Dendritic cell treated with granulocyte-macrophage colony-stimulating factor and Interleukin-4, amounts not matched to agents 40 ng/mL and 50 ng/mL, for 4 days (primary cell): ENCODE measurements at regions not wholly inside any gene's neighbourhood (a gene's known extent, or its start where the extent isn't known, plus 50 kb on each side); places are given as distances from the start of the nearest gene placed in this dataset.

ENCODE experiments used
- H3K27ac Mint-ChIP-seq: one replicate; pipeline ENCODE4 v1.8.0; 2022; ENCODE audit warnings: mild to moderate bottlenecking, mixed read lengths
- H3K27me3 Mint-ChIP-seq: one replicate; pipeline ENCODE4 v1.8.0; 2022; ENCODE audit warnings: mild to moderate bottlenecking, mixed read lengths
- H3K36me3 Mint-ChIP-seq: one replicate; pipeline ENCODE4 v1.8.0; 2022; ENCODE audit warnings: low read depth, mixed read lengths
- H3K4me1 Mint-ChIP-seq: one replicate; pipeline ENCODE4 v1.8.0; 2022; ENCODE audit warnings: low read depth, mixed read lengths
- H3K4me3 Mint-ChIP-seq: one replicate; pipeline ENCODE4 v1.8.0; 2022; ENCODE audit warnings: mild to moderate bottlenecking, moderate library complexity, mixed read lengths
- H3K9me3 Mint-ChIP-seq: one replicate; pipeline ENCODE4 v1.8.0; 2022; ENCODE audit warnings: mixed read lengths
- intact Hi-C: fragments of 100-400 bp; cut with micrococcal nuclease; formaldehyde crosslinking; loops from one replicate; pipeline ENCODE4 v1.15.0; 2022

DNA sequence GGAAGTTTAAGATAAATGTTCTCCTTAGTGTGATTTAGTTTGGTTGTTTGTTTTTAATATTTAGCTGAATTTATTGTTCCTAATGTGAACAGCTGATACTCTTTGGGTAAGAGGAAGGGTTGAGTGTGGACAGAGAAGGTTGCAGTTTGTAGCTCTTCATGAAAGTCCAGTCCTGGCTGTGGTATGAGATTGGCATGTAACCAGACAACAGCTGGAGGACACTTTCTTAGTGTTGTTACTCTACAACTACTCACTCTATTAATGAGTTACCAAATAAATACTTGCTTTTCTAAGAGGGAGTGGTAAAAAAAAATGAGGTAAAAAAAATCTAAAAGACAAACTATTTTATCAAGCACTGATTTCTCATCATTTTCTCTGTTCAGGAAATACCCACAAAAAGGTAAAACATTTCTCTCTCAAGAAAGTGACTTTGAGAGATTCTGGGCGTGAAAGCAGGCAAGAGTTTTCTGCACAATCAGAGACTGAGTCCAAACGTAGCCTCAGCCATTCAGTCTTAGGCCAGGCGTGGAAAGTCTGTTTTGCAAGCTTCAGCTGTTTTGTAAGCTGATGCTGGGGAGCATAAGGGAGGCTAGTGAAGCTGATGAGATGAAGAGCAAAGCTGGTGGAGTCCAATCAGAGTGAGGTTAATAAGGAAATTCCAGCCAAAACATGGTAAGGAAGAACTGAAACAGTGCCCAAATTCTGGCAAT is 138.5 kb upstream of the ARPP21 start:
- H3K27me3 Mint-ChIP-seq, result no peaks in the 10 kb centered on the region
- H3K4me1 Mint-ChIP-seq, result no peaks in the 10 kb centered on the region
- H3K4me3 Mint-ChIP-seq, result no peak overlapping the region
- H3K27ac Mint-ChIP-seq, result no peak overlapping the region
- no peaks in the 10 kb centered on the region for H3K36me3 Mint-ChIP-seq
- intact Hi-C loops, result no loop called here
- peaks cover 18% of the 10 kb centered on the region for H3K9me3 Mint-ChIP-seq

DNA sequence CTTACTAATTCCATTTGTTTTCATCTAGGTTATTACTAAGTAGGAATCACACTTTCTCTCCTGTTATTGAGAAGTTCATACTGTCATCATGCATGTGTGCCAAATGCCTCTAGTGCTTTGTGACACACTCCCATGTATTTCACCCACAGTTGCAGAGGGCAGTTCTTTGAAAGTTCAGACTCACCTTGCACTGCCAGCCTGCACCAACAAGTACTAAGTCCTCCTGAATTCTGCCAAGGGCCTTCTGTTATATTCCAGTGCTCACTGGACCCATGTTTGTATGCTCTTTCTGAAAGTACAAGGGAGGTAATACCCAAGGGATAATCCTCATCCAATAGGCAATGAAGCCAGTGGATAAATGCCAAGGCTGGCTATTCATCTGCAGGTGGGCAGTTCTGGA is 136.6 kb upstream of the ARPP21 start:
- no peak overlapping the region for H3K27ac Mint-ChIP-seq
- no peaks in the 10 kb centered on the region for H3K27me3 Mint-ChIP-seq
- H3K4me1 Mint-ChIP-seq, result no peaks in the 10 kb centered on the region
- H3K9me3 Mint-ChIP-seq, result peaks cover 29% of the 10 kb centered on the region
- no peaks in the 10 kb centered on the region for H3K36me3 Mint-ChIP-seq
- H3K4me3 Mint-ChIP-seq, result no peak overlapping the region
- intact Hi-C loops, result no loop called here

DNA sequence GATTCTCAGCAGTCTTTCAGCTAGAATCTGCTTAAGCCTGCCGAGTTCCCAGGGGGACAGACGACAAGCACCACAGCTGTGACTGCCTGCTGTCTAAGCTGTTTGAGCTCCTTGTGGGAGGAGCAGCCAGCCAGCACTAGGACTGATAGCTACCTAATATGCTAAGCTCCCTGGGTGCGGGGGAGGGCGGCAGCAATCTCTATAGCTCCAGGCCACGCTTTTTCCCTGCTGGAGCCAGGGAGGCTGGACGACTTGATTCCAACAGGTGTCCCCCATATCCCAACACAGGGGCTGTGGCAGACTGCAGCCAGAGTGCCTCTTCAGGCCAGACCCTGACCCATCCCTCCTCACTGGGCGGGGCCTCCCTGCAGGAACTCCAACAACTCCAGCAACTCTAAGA is 134.1 kb upstream of the ARPP21 start:
- no peak overlapping the region for H3K27ac Mint-ChIP-seq
- no peaks in the 10 kb centered on the region for H3K27me3 Mint-ChIP-seq
- no peak overlapping the region for H3K4me3 Mint-ChIP-seq
- peaks cover 20% of the 10 kb centered on the region for H3K9me3 Mint-ChIP-seq
- no peaks in the 10 kb centered on the region for H3K36me3 Mint-ChIP-seq
- H3K4me1 Mint-ChIP-seq, result no peaks in the 10 kb centered on the region
- intact Hi-C loops, result no loop called here

DNA sequence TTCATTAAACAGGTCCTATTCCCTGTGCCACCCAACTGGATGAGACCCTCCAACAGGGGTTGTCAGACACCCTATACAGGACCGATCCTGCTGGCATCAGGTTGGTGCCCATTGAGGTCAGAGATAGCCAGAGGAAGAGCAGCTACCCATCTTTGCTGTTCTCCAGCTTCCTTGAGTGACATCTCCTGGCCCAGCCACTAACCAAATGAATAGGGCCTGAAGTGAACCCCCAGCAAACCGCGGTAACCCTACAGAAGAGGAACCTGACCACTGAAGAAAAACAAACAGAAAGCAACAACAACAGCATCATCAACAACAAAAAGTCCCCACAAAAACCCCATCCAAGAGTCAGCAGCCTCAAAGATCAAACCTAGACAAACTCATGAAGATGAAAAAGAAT is 133.6 kb upstream of the ARPP21 start:
- intact Hi-C loops, result no loop called here
- H3K27ac Mint-ChIP-seq, result no peak overlapping the region
- no peaks in the 10 kb centered on the region for H3K4me1 Mint-ChIP-seq
- H3K36me3 Mint-ChIP-seq, result no peaks in the 10 kb centered on the region
- peaks cover 20% of the 10 kb centered on the region for H3K9me3 Mint-ChIP-seq
- no peak overlapping the region for H3K4me3 Mint-ChIP-seq
- H3K27me3 Mint-ChIP-seq, result no peaks in the 10 kb centered on the region

DNA sequence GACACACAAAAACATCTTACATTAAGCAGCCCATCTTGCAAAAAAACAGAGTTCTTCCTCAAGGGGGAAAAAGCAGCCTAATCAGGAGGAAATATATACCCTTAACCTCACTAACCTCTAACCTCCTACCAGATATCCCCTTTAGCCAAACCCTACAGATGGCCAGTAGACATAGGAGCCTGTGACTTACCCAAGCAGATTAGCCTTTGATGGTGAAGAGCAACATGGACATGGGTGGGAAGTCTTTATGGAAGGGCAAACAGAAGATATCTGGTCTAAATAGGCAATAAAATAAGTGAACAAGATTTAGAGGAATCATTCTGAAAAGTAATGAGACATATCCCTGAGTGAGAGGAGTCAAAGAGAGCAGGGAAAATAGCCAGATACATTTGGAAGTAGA is 119.4 kb upstream of the ARPP21 start:
- intact Hi-C loops, result no loop called here

DNA sequence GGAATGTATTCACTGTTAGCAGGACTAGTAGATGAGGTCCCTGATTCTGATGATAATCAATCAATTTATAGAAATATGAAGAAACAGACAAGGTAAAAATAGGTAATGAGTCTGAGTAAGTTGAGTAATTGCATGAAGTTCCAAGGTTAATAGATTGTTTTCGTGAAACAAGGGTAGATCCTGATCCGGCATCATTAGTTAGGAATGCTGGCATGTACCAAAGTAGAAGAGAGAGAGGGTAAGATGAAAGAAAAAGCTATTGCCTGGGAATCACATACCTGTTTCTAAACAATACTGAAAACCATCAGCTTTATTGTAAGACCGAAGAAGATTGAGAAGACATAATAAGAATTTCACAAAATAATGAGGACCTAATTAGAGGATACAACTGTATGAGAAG is 118.1 kb upstream of the ARPP21 start:
- H3K36me3 Mint-ChIP-seq, result no peaks in the 10 kb centered on the region
- intact Hi-C loops, result no loop called here
- H3K27ac Mint-ChIP-seq, result no peak overlapping the region
- no peak overlapping the region for H3K4me3 Mint-ChIP-seq
- H3K4me1 Mint-ChIP-seq, result no peaks in the 10 kb centered on the region
- peaks cover 29% of the 10 kb centered on the region for H3K9me3 Mint-ChIP-seq
- no peaks in the 10 kb centered on the region for H3K27me3 Mint-ChIP-seq

More for the DNA sequence above, 119.4 kb upstream of the ARPP21 start:
- H3K4me1 Mint-ChIP-seq, result no peaks in the 10 kb centered on the region
- no peak overlapping the region for H3K27ac Mint-ChIP-seq
- peaks cover 29% of the 10 kb centered on the region for H3K9me3 Mint-ChIP-seq
- no peaks in the 10 kb centered on the region for H3K36me3 Mint-ChIP-seq
- no peak overlapping the region for H3K4me3 Mint-ChIP-seq
- H3K27me3 Mint-ChIP-seq, result no peaks in the 10 kb centered on the region

DNA sequence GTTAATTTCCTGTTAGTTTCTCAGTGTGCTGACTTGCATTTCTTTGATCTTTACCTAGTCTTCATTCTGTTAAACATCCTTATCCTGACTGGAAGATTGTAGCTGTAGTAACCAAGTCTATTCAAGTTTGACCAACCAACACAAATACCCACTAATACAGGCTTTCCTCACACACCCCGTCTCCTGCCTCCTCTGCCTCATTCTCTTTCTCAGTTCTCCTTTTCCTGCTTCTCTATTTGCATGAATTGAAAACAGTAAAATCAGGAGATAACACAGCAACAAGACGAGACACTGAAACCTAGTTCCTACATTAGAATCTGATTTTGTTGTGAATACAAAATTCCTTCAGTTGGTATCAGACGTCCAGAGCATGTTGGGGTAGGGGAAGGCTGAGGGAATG is 116.9 kb upstream of the ARPP21 start:
- Mint-ChIP-seq H3K27me3 (no peaks in the 10 kb centered on the region), H3K27ac (no peak overlapping the region), H3K4me3 (no peak overlapping the region), H3K9me3 (peaks cover 24% of the 10 kb centered on the region), H3K36me3 (no peaks in the 10 kb centered on the region), H3K4me1 (no peaks in the 10 kb centered on the region)
- intact Hi-C loops, result no loop called here

DNA sequence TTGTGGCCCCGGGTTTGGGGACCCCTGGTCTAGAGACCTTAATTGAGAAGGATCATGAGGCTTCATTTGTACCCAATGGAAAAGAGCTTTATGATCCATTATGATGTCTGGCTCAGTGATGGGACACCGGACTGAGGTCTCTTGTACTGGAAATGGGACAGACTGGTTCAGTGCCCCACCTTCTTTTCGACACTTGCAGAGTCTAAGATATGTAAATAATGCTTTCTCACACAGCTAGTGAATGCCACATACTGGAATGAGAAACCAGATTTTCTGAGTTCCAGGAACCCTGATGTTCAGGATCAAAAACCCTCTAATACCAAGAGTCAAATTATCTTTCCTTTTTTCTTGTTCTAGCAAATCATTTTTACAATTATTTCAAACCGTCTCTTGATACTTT is 116.3 kb upstream of the ARPP21 start:
- Mint-ChIP-seq H3K4me1 (no peaks in the 10 kb centered on the region), H3K36me3 (no peaks in the 10 kb centered on the region), H3K4me3 (no peak overlapping the region), H3K27ac (no peak overlapping the region), H3K27me3 (no peaks in the 10 kb centered on the region), H3K9me3 (peaks cover 18% of the 10 kb centered on the region)
- intact Hi-C loops, result no loop called here

DNA sequence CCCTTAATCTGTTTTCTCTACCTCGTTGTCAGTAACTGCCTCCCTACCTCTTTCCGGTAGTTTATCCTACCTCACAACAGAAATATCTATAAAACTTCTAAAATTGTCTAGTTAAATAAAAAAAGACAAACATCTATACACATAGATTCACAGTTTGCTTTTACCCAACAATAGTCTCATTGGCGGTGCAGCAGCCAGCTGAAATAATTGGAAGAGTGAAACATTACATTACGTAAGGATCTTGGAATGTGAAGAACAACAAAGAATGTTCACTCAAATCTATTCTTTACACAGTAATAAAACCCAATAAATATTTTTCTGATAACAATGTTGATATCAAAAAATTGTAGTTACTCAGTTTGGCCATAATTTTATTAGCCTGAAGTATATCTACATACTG is 115.5 kb upstream of the ARPP21 start:
- intact Hi-C loops, result no loop called here
- Mint-ChIP-seq H3K9me3 (peaks cover 11% of the 10 kb centered on the region), H3K27ac (no peak overlapping the region), H3K27me3 (no peaks in the 10 kb centered on the region), H3K4me3 (no peak overlapping the region), H3K36me3 (no peaks in the 10 kb centered on the region), H3K4me1 (no peaks in the 10 kb centered on the region)

DNA sequence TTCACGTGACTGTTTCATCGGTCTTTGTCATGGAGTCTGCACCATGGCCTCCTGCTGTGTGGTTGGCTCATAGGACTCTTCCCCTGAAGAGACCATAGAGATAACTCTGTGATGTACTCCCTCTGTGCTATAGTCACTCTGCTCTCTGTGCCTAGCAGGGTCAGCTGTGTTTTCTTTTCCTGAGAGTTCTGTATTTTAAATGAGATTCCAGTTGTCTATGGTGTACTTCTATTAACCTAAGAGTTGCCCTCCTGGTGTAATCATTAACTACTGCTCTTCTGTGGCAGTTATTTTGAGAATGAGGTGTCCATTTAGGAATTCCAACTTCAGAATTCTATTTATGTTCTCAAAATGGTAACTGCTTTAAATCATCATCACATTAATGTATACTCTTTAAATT is 114.5 kb upstream of the ARPP21 start:
- intact Hi-C loops, result no loop called here
- Mint-ChIP-seq H3K36me3 (no peaks in the 10 kb centered on the region), H3K27ac (no peak overlapping the region), H3K4me1 (no peaks in the 10 kb centered on the region), H3K4me3 (no peak overlapping the region), H3K9me3 (peaks cover 20% of the 10 kb centered on the region), H3K27me3 (no peaks in the 10 kb centered on the region)

DNA sequence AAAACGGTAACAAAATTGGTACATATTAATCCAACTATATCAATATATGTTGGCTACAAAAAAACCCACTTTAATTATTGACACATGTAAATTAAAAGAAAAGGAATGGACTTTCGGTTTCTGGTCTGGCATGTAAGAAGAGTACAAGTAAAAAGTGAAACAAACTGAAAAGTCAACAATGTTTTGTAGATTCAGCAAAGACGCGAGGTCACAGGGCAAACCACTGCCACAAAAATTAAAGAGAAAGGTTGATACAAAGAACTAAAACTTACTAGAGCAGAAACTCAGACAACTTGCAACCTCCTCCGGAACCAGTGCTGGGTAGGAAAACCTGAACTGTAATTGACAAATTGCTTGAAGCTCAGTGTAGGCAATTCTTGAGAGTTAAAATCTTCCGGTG is 110.6 kb upstream of the ARPP21 start:
- no peaks in the 10 kb centered on the region for H3K36me3 Mint-ChIP-seq
- intact Hi-C loops, result no loop called here
- peaks cover 10% of the 10 kb centered on the region for H3K9me3 Mint-ChIP-seq
- no peak overlapping the region for H3K27ac Mint-ChIP-seq
- H3K4me1 Mint-ChIP-seq, result no peaks in the 10 kb centered on the region
- H3K4me3 Mint-ChIP-seq, result no peak overlapping the region
- H3K27me3 Mint-ChIP-seq, result no peaks in the 10 kb centered on the region

DNA sequence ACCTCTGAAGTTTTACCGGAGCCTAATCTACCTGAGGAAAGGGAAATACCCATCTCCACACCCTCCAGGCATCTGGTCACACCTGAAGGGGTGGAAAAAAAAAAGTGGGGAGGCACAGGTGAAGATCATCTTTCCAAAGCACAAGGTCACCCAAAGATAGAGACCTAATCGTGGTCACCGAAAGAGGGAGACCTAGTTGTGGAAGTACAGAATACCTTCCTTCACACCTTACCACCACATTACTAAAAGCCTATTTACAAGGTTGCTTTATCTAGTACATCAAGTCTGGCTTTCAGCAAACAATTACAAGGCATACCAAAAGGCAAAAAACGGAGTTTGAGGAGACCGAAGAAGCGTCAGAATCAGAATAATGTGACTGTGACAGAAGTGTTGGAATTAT is 110.0 kb upstream of the ARPP21 start:
- no peak overlapping the region for H3K27ac Mint-ChIP-seq
- H3K4me1 Mint-ChIP-seq, result no peaks in the 10 kb centered on the region
- no peaks in the 10 kb centered on the region for H3K36me3 Mint-ChIP-seq
- no peaks in the 10 kb centered on the region for H3K27me3 Mint-ChIP-seq
- peaks cover 10% of the 10 kb centered on the region for H3K9me3 Mint-ChIP-seq
- intact Hi-C loops, result no loop called here
- H3K4me3 Mint-ChIP-seq, result no peak overlapping the region

DNA sequence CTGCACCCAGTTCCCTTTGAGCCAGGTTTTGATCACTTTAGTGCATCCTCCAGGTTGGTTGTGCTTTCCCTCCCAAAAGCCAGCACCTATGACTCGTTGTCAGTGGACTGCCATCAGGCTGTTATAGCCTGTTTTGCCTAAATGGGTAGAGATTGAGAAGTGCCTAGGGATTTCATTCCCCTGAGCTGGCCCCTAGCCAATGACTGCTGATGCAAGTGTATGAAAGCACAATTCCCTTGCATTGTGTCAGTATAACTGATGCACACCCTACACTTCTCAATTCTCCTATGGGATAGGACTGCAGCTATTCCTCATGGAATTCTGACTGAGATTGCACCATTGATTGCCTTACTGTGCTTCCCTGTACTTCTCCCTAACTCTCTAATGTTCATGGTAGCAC is 102.1 kb upstream of the ARPP21 start:
- peaks cover 3% of the 10 kb centered on the region for H3K9me3 Mint-ChIP-seq
- H3K27me3 Mint-ChIP-seq, result no peaks in the 10 kb centered on the region
- no peaks in the 10 kb centered on the region for H3K4me1 Mint-ChIP-seq
- intact Hi-C loops, result no loop called here
- no peak overlapping the region for H3K4me3 Mint-ChIP-seq
- H3K36me3 Mint-ChIP-seq, result no peaks in the 10 kb centered on the region
- no peak overlapping the region for H3K27ac Mint-ChIP-seq

DNA sequence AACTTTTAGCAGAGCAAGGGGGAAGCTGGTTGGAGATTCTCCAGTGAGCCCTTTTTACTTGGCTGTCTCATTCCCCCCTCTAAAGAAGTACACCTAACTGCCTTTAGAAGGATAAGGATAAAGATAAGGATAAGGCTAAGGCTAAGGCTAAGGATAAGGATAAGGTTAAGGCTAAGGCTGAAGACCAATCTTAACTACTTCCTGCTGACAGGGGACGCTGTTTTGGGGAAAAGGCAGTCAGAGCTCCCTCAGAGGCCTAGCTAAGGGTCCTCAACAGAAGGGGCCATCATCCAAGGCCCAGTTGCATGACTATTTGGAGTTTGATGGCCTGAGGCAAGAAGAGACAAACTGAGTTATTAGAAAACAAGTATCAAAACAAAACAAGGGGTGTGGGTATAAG is 94.3 kb upstream of the ARPP21 start:
- no peak overlapping the region for H3K4me3 Mint-ChIP-seq
- no peak overlapping the region for H3K27ac Mint-ChIP-seq
- no peaks in the 10 kb centered on the region for H3K27me3 Mint-ChIP-seq
- H3K36me3 Mint-ChIP-seq, result no peaks in the 10 kb centered on the region
- intact Hi-C loops, result no loop called here
- H3K4me1 Mint-ChIP-seq, result no peaks in the 10 kb centered on the region
- peaks cover 9% of the 10 kb centered on the region for H3K9me3 Mint-ChIP-seq

DNA sequence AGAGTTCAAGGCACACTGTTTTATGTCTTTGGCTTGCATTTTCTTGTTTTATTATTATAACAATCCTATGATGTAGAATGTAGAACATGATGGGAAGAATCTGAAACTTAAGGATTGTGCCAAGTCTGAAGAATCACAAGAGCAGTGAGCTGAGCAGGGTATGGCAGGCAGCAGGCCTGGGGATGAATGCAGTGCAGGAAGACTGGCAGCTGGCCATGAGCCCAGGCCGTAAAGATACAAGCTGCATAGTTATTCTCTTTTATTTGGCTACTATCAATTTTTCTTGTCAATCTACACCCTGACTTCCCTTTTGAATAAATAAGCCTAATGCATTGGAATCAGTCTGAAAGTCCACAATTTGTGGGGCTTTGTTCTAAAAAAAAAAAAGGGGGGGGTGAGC is 89.6 kb upstream of the ARPP21 start:
- Mint-ChIP-seq H3K4me1 (no peaks in the 10 kb centered on the region), H3K27me3 (no peaks in the 10 kb centered on the region), H3K27ac (no peak overlapping the region), H3K36me3 (no peaks in the 10 kb centered on the region), H3K9me3 (peaks cover 9% of the 10 kb centered on the region), H3K4me3 (no peak overlapping the region)
- intact Hi-C loops, result no loop called here
